Uterus (tissue), 3 donors: ENCODE measurements at regions not wholly inside any gene's neighbourhood (a gene's known extent, or its start where the extent isn't known, plus 50 kb on each side); places are given as distances from the start of the nearest gene placed in this dataset.

ENCODE experiments used
- DNase-seq, 2 donors: peaks; one replicate each; pipeline ENCODE4 v3.0.0-alpha.2; 2019 to 2020
- H3K27ac ChIP-seq, 2 donors: fragments of 200-600 bp; sonication (generic); 1 replicate in 1 of 2; 2 replicates in 1 of 2; pipeline ENCODE4 v1.5.1; 2016 to 2018
- H3K27me3 ChIP-seq, 2 donors: fragments of 200-600 bp; sonication (generic); one replicate each; pipeline ENCODE4 v1.5.1; 2018 to 2019; ENCODE audit warnings: control low read depth in 1 of 2
- H3K36me3 ChIP-seq, 2 donors: fragments of 200-600 bp; sonication (generic); one replicate each; pipeline ENCODE4 v1.5.1; 2019; ENCODE audit warnings: control low read depth in 1 of 2
- H3K4me1 ChIP-seq, 2 donors: fragments of 200-600 bp; sonication (generic); one replicate each; pipeline ENCODE4 v1.5.1; 2018 to 2019; ENCODE audit warnings: control low read depth in 1 of 2
- H3K4me3 ChIP-seq, 2 donors: fragments of 200-600 bp; sonication (generic); 1 replicate in 1 of 2; 2 replicates in 1 of 2; pipeline ENCODE4 v1.5.1; 2018 to 2019; ENCODE audit warnings: mild to moderate bottlenecking in 1 of 2
- H3K9me3 ChIP-seq, 2 donors: fragments of 200-600 bp; sonication (generic); one replicate each; pipeline ENCODE4 v1.5.1; 2019; ENCODE audit warnings: control low read depth in 1 of 2
- POLR2A ChIP-seq, 2 donors: fragments of 450-650 bp; IDR thresholded peaks; one replicate each; pipeline ENCODE4 v1.6.1; 2016; ENCODE audit warnings: antibody characterized with exemption in 2 of 2, mild to moderate bottlenecking in 1 of 2, moderate library complexity in 1 of 2
- intact Hi-C: fragments of 100-400 bp; cut with DNase I; formaldehyde crosslinking; loops from one replicate; pipeline ENCODE4 v1.15.1; 2023; ENCODE audit warnings: low total_unique reads
- TF ChIP-seq, protein P1 (sequence below), 4 experiments: fragments of 200-600 bp in 2 of 4; fragments of 450-650 bp in 2 of 4; sonication (generic) in 2 of 4; IDR thresholded peaks; one replicate each; pipeline ENCODE4 v1.5.1; 2016 to 2019; ENCODE audit warnings: antibody characterized with exemption in 4 of 4, mild to moderate bottlenecking in 2 of 4, moderate library complexity in 1 of 4
- donor health status: DM: yes; HTN: yes; CAD: no.

DNA sequence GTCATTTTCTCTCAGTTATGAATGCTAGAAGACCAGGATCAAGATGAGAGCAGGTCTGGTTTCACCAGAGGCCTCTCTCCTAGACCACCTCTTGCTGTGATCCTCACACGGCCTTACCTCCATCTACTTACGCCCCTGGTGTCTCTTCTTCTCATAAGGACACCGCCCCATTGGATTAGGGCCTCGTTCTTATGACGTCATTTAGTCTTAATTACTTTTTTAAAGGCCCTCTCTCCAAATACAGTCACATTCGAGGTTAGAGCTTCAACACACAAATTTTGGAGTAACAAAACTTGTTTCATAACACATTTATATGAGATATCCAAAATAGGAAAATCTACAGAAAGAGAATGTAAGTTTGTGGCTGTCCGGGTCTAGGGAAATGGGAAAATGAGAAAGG lies 391.0 kb upstream of the PITX2 start:
- Histone ChIP-seq H3K27me3 (no peaks in the 10 kb centered on the region), H3K9me3 (no peaks in the 10 kb centered on the region), H3K4me3 (no peak overlapping the region), H3K36me3 (no peaks in the 10 kb centered on the region), H3K4me1 (no peaks in the 10 kb centered on the region), H3K27ac (no peak overlapping the region)
- no peak for DNase-seq
- TF ChIP-seq, protein P1, sequence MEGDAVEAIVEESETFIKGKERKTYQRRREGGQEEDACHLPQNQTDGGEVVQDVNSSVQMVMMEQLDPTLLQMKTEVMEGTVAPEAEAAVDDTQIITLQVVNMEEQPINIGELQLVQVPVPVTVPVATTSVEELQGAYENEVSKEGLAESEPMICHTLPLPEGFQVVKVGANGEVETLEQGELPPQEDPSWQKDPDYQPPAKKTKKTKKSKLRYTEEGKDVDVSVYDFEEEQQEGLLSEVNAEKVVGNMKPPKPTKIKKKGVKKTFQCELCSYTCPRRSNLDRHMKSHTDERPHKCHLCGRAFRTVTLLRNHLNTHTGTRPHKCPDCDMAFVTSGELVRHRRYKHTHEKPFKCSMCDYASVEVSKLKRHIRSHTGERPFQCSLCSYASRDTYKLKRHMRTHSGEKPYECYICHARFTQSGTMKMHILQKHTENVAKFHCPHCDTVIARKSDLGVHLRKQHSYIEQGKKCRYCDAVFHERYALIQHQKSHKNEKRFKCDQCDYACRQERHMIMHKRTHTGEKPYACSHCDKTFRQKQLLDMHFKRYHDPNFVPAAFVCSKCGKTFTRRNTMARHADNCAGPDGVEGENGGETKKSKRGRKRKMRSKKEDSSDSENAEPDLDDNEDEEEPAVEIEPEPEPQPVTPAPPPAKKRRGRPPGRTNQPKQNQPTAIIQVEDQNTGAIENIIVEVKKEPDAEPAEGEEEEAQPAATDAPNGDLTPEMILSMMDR (IDR thresholded peaks at IDR 0.05): no peak
- intact Hi-C loops: no loop called here

DNA sequence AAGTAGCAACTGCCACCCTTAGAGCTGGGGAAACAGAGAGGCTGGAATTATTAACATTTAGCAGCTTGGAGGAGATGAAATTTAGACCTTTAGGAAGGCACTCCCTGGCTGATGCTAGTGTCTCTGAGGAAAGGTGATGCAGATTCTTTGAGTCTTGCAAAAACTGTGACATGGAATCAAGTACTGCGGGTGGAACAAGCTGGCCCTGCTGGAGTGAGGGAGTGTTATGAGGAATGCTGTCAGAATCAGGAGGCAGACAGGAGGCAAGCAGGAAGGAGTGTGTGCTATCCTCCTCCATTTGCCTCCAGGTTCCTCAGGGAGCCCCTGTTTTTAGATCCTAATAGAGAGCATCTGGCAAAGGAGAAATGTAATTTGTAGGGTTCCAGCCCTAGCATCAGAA lies 391.7 kb upstream of the PITX2 start:
- intact Hi-C loops: no loop called here
- H3K4me1 ChIP-seq: no peaks in the 10 kb centered on the region

DNA sequence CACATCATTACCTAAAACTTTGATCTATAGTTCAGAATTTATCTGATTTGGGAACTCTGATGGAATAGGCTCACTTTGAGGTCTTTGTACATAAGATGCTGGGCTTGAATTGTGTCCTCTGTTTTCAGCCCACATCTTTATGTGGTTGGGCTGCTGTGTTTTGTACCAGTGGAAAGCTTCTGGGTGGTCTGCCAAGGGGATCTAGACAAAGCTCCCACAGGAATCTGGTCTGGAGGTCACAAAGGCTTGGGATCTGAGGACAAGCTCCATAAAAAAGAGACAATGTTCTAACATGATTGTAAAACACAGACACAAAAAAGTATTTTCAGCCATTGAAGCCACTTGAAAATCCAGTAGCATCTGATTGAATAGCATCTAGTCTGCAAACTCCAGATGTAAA lies 393.5 kb upstream of the PITX2 start:
- no peak for DNase-seq
- Histone ChIP-seq H3K27ac (no peak overlapping the region), H3K4me1 (no peaks in the 10 kb centered on the region), H3K9me3 (no peaks in the 10 kb centered on the region), H3K4me3 (no peak overlapping the region), H3K27me3 (no peaks in the 10 kb centered on the region), H3K36me3 (no peaks in the 10 kb centered on the region)
- intact Hi-C loops: no loop called here
- no peak for TF ChIP-seq POLR2A (IDR thresholded peaks at IDR 0.05)
- TF ChIP-seq, protein P1 (IDR thresholded peaks at IDR 0.05): no peak

More for the DNA sequence above, 391.7 kb upstream of the PITX2 start:
- no peak for TF ChIP-seq POLR2A (IDR thresholded peaks at IDR 0.05)
- TF ChIP-seq, protein P1 (IDR thresholded peaks at IDR 0.05): no peak
- Histone ChIP-seq H3K27me3 (no peaks in the 10 kb centered on the region), H3K4me3 (no peak overlapping the region), H3K36me3 (no peaks in the 10 kb centered on the region), H3K27ac (no peak overlapping the region), H3K9me3 (no peaks in the 10 kb centered on the region)
- no peak for DNase-seq

DNA sequence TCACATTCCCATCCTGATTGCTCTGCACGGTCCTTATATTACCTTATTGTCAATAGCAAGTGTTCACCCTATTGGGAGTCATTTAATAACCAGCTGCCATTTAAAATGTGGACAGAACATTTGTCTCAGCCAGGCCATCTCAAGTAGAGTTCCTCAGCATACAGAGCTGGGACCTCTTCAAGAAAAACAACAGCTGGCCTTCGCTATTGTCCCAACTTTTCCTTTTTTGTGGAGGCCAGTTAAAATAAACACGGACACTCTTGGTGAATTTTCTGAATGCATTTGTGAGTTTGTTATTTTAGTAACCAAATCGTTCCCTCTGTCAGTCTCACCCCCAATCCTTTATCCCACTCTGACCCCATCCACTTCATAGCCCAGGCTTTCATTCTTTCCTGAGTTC lies 395.3 kb upstream of the PITX2 start:
- Histone ChIP-seq H3K36me3 (no peaks in the 10 kb centered on the region), H3K27ac (no peak overlapping the region), H3K9me3 (no peaks in the 10 kb centered on the region), H3K4me1 (no peaks in the 10 kb centered on the region), H3K4me3 (no peak overlapping the region), H3K27me3 (no peaks in the 10 kb centered on the region)
- no peak for TF ChIP-seq POLR2A (IDR thresholded peaks at IDR 0.05)
- TF ChIP-seq, protein P1 (IDR thresholded peaks at IDR 0.05): no peak
- no peak for DNase-seq
- intact Hi-C loops: no loop called here

DNA sequence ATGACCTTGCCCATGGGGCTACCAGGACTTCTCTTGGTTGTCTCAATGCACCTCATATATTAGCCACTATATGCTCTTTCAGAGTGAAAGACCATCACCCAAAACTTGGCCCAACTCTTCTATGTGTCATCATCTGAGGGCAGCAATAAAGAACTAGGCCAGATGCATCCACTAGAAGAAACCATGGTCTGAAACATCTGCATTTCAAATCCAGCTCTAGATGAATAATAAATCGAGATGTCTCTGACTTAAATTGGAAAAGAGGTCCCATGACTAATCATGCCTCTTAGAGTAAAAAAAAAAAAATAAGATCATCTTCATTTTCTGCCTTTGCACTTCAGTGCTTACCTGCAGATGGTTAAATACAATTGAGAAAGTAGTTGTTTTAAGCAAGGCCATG lies 397.6 kb upstream of the PITX2 start:
- no peak overlapping the region for H3K27ac ChIP-seq
- DNase-seq: no peak
- no peaks in the 10 kb centered on the region for H3K4me1 ChIP-seq
- no peaks in the 10 kb centered on the region for H3K36me3 ChIP-seq
- TF ChIP-seq POLR2A (IDR thresholded peaks at IDR 0.05): no peak
- TF ChIP-seq, protein P1 (IDR thresholded peaks at IDR 0.05): no peak
- intact Hi-C loops: no loop called here
- no peak overlapping the region for H3K4me3 ChIP-seq
- H3K27me3 ChIP-seq: no peaks in the 10 kb centered on the region
- no peaks in the 10 kb centered on the region for H3K9me3 ChIP-seq
